Liver (tissue), 8 donors: ENCODE measurements at regions not wholly inside any gene's neighbourhood (a gene's known extent, or its start where the extent isn't known, plus 50 kb on each side); places are given as distances from the start of the nearest gene placed in this dataset.

ENCODE experiments used
- DNase-seq: peaks from one replicate; pipeline ENCODE4 v3.0.0-alpha.2; 2017; ENCODE audit warnings: low spot score
- H3K27ac ChIP-seq, 2 donors: one replicate each; pipeline ENCODE4 v1.7.0; 2013; ENCODE audit warnings: inconsistent platforms in 2 of 2, low read length in 2 of 2, control low read depth in 1 of 2, low read depth in 1 of 2, mild to moderate bottlenecking in 1 of 2
- H3K27me3 ChIP-seq, 4 donors: one replicate each; pipeline versions ENCODE4 v1.6.1 to v1.7.0; 2013; ENCODE audit warnings: low read length in 3 of 4, inconsistent platforms in 1 of 4, mild to moderate bottlenecking in 1 of 4, moderate library complexity in 1 of 4; ENCODE audit not compliant: control insufficient read depth in 4 of 4, insufficient read depth in 4 of 4
- H3K36me3 ChIP-seq, 4 donors: one replicate each; pipeline versions ENCODE4 v1.6.1 to v1.7.0; 2013; ENCODE audit warnings: low read length in 3 of 4, mild to moderate bottlenecking in 3 of 4, low read depth in 1 of 4, moderate library complexity in 1 of 4; ENCODE audit not compliant: control insufficient read depth in 4 of 4, insufficient read depth in 3 of 4
- H3K4me1 ChIP-seq, 4 donors: one replicate each; pipeline versions ENCODE4 v1.6.1 to v1.7.0; 2013; ENCODE audit warnings: low read length in 3 of 4, mild to moderate bottlenecking in 3 of 4, moderate library complexity in 1 of 4; ENCODE audit not compliant: control insufficient read depth in 4 of 4, insufficient read depth in 4 of 4
- H3K4me3 ChIP-seq, 3 donors: one replicate each; pipeline versions ENCODE4 v1.6.1 to v1.7.0; 2013; ENCODE audit warnings: low read length in 3 of 3, control low read depth in 1 of 3, low read depth in 1 of 3, mild to moderate bottlenecking in 1 of 3
- H3K9ac ChIP-seq, 2 donors: one replicate each; pipeline ENCODE4 v1.7.0; 2013; ENCODE audit warnings: low read length in 2 of 2, mild to moderate bottlenecking in 2 of 2, moderate library complexity in 2 of 2, control low read depth in 1 of 2, low read depth in 1 of 2
- H3K9me3 ChIP-seq, 4 donors: one replicate each; pipeline versions ENCODE4 v1.6.1 to v1.7.0; 2013; ENCODE audit warnings: low read length in 3 of 4; ENCODE audit not compliant: control insufficient read depth in 4 of 4
- ATF3 ChIP-seq: IDR thresholded peaks from 2 replicates; pipeline ENCODE4 v1.6.1; 2016; ENCODE audit warnings: antibody characterized with exemption
- EGR1 ChIP-seq, 2 donors: IDR thresholded peaks; 2 replicates each; pipeline ENCODE4 v1.6.1; 2016 to 2018; ENCODE audit warnings: antibody characterized with exemption in 2 of 2, low read depth in 2 of 2
- FOXA1 ChIP-seq: IDR thresholded peaks from 2 replicates; pipeline ENCODE4 v1.6.1; 2016; ENCODE audit warnings: antibody characterized with exemption
- FOXA2 ChIP-seq: IDR thresholded peaks from 2 replicates; pipeline ENCODE4 v1.6.1; 2016; ENCODE audit warnings: antibody characterized with exemption
- GABPA ChIP-seq, 2 donors: IDR thresholded peaks in 1 of 2; conservative IDR thresholded peaks in 1 of 2; 2 replicates each; pipeline ENCODE4 v1.6.1; 2016; ENCODE audit warnings: antibody characterized with exemption in 2 of 2, mild to moderate bottlenecking in 1 of 2, moderate library complexity in 1 of 2
- HNF4A ChIP-seq, 2 donors: conservative IDR thresholded peaks; 2 replicates each; pipeline ENCODE4 v1.6.1; 2016; ENCODE audit warnings: antibody characterized with exemption in 2 of 2, mild to moderate bottlenecking in 2 of 2
- HNF4G ChIP-seq: IDR thresholded peaks from 2 replicates; pipeline ENCODE4 v1.6.1; 2016; ENCODE audit warnings: antibody characterized with exemption
- JUND ChIP-seq, 2 donors: IDR thresholded peaks; 2 replicates each; pipeline ENCODE4 v1.6.1; 2016; ENCODE audit warnings: antibody characterized with exemption in 2 of 2
- MAX ChIP-seq: IDR thresholded peaks from 2 replicates; pipeline ENCODE4 v1.6.1; 2016; ENCODE audit warnings: antibody characterized with exemption
- NR2F2 ChIP-seq: IDR thresholded peaks from 2 replicates; pipeline ENCODE4 v1.6.1; 2016; ENCODE audit warnings: antibody characterized with exemption
- RAD21 ChIP-seq, 2 donors: IDR thresholded peaks; 2 replicates each; pipeline ENCODE4 v1.6.1; 2016; ENCODE audit warnings: antibody characterized with exemption in 2 of 2, mild to moderate bottlenecking in 2 of 2
- RXRA ChIP-seq, 2 donors: IDR thresholded peaks; 2 replicates each; pipeline ENCODE4 v1.6.1; 2017 to 2018; ENCODE audit warnings: antibody characterized with exemption in 2 of 2, mild to moderate bottlenecking in 1 of 2
- SP1 ChIP-seq: IDR thresholded peaks from 2 replicates; pipeline ENCODE4 v1.6.1; 2018; ENCODE audit warnings: antibody characterized with exemption, mild to moderate bottlenecking
- TAF1 ChIP-seq: conservative IDR thresholded peaks from 2 replicates; pipeline ENCODE4 v1.6.1; 2016; ENCODE audit warnings: antibody characterized with exemption, mild to moderate bottlenecking
- YY1 ChIP-seq: IDR thresholded peaks from 2 replicates; pipeline ENCODE4 v1.6.1; 2016; ENCODE audit warnings: antibody characterized with exemption, mild to moderate bottlenecking
- ZBTB33 ChIP-seq: IDR thresholded peaks from 2 replicates; pipeline ENCODE4 v1.6.1; 2016; ENCODE audit warnings: antibody characterized with exemption
- WGBS: extraction: QIAGEN DNeasy Blood & Tissue Kit; methylation state at CpG from one replicate; pipeline ENCODE4 v1.1.7; 2013; 5-methylcytosine and 5-hydroxymethylcytosine counted together
- TF ChIP-seq, protein P1 (sequence below): fragments of 150-350 bp; IDR thresholded peaks from 2 replicates; pipeline ENCODE4 v1.5.1; 2017; ENCODE audit warnings: improper control_type of control experiment, low read depth, low read length; ENCODE audit not compliant: missing input control
- TF ChIP-seq, protein P2 (sequence below): IDR thresholded peaks from 2 replicates; pipeline ENCODE4 v1.6.1; 2016; ENCODE audit warnings: antibody characterized with exemption, mild to moderate bottlenecking
- donor health status: healthy.
- donor health status: healthy.
- donor health status: healthy.
- donor health status: healthy.
- donor health status: healthy.

DNA sequence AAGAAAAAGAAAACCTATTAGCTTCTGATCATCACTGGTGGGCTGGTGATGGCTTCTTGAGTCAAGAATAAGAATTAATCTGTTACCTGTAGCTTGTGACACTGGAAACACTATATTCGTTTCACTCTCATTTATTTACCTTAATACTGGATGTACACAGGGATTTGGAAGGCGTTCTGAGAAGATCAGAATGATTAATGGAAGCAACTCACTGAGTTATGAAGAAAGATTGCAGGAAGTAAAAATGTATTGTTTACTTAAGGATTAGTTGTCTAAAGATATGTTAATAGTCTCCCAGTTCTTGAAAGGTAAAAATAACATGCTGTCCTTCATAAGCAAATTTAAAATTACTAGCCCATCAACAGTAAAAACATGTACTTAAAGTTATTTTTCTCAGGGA, 644.9 kb upstream of the NCAM2 start:
- no peak overlapping the region for H3K9ac ChIP-seq
- H3K27me3 ChIP-seq = no peaks in the 10 kb centered on the region
- H3K4me1 ChIP-seq = no peaks in the 10 kb centered on the region
- H3K9me3 ChIP-seq = no peaks in the 10 kb centered on the region
- 36% methylated on average over 2 of the region's 2 CpGs for WGBS
- no peaks in the 10 kb centered on the region for H3K36me3 ChIP-seq
- DNase-seq = no peak
- TF ChIP-seq YY1 = no peak
- no peak for TF ChIP-seq HNF4A (conservative IDR thresholded peaks at IDR 0.05)
- TF ChIP-seq EGR1 (IDR thresholded peaks at IDR 0.05; ENCODE audit: low read depth in 2 of 2) = no peak
- no peak for TF ChIP-seq RXRA (IDR thresholded peaks at IDR 0.05)
- TF ChIP-seq FOXA1 = no peak
- TF ChIP-seq RAD21 (IDR thresholded peaks at IDR 0.05) = no peak
- TF ChIP-seq FOXA2 = no peak
- no peak for TF ChIP-seq JUND (IDR thresholded peaks at IDR 0.05)
- TF ChIP-seq GABPA (IDR thresholded peaks at IDR 0.05 in 1 of 2, conservative IDR thresholded peaks at IDR 0.05 in 1 of 2) = no peak
- no peak for TF ChIP-seq SP1
- TF ChIP-seq, protein P1, sequence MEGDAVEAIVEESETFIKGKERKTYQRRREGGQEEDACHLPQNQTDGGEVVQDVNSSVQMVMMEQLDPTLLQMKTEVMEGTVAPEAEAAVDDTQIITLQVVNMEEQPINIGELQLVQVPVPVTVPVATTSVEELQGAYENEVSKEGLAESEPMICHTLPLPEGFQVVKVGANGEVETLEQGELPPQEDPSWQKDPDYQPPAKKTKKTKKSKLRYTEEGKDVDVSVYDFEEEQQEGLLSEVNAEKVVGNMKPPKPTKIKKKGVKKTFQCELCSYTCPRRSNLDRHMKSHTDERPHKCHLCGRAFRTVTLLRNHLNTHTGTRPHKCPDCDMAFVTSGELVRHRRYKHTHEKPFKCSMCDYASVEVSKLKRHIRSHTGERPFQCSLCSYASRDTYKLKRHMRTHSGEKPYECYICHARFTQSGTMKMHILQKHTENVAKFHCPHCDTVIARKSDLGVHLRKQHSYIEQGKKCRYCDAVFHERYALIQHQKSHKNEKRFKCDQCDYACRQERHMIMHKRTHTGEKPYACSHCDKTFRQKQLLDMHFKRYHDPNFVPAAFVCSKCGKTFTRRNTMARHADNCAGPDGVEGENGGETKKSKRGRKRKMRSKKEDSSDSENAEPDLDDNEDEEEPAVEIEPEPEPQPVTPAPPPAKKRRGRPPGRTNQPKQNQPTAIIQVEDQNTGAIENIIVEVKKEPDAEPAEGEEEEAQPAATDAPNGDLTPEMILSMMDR = no peak
- TF ChIP-seq TAF1 = no peak
- no peak for TF ChIP-seq NR2F2
- TF ChIP-seq ZBTB33 = no peak
- no peak for TF ChIP-seq MAX
- TF ChIP-seq, protein P2, sequence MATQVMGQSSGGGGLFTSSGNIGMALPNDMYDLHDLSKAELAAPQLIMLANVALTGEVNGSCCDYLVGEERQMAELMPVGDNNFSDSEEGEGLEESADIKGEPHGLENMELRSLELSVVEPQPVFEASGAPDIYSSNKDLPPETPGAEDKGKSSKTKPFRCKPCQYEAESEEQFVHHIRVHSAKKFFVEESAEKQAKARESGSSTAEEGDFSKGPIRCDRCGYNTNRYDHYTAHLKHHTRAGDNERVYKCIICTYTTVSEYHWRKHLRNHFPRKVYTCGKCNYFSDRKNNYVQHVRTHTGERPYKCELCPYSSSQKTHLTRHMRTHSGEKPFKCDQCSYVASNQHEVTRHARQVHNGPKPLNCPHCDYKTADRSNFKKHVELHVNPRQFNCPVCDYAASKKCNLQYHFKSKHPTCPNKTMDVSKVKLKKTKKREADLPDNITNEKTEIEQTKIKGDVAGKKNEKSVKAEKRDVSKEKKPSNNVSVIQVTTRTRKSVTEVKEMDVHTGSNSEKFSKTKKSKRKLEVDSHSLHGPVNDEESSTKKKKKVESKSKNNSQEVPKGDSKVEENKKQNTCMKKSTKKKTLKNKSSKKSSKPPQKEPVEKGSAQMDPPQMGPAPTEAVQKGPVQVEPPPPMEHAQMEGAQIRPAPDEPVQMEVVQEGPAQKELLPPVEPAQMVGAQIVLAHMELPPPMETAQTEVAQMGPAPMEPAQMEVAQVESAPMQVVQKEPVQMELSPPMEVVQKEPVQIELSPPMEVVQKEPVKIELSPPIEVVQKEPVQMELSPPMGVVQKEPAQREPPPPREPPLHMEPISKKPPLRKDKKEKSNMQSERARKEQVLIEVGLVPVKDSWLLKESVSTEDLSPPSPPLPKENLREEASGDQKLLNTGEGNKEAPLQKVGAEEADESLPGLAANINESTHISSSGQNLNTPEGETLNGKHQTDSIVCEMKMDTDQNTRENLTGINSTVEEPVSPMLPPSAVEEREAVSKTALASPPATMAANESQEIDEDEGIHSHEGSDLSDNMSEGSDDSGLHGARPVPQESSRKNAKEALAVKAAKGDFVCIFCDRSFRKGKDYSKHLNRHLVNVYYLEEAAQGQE = no peak
- TF ChIP-seq ATF3 = no peak
- no peak for TF ChIP-seq HNF4G
- H3K4me3 ChIP-seq = no peak overlapping the region
- H3K27ac ChIP-seq = no peak overlapping the region

GRCh38 chr21:20373031-20373430, 625.2 kb upstream of the NCAM2 start:
- H3K9me3 ChIP-seq = peaks cover 0 to 3% (median 0%) of the 10 kb centered on the region in 4 donors
- DNase-seq = no peak
- H3K4me1 ChIP-seq = no peaks in the 10 kb centered on the region
- WGBS = 49% methylated on average over 4 of the region's 4 CpGs
- TF ChIP-seq SP1 = no peak
- TF ChIP-seq, protein P1 = no peak
- TF ChIP-seq EGR1 (IDR thresholded peaks at IDR 0.05; ENCODE audit: low read depth in 2 of 2) = no peak
- no peaks in the 10 kb centered on the region for H3K36me3 ChIP-seq
- H3K27ac ChIP-seq = no peak overlapping the region
- H3K27me3 ChIP-seq = peaks cover 0 to 3% (median 0%) of the 10 kb centered on the region in 4 donors
- no peak overlapping the region for H3K9ac ChIP-seq
- H3K4me3 ChIP-seq = no peak overlapping the region
